ENCODE measurements at regions not wholly inside any gene's neighbourhood (a gene's known extent, or its start where the extent isn't known, plus 50 kb on each side); places are given as distances from the start of the nearest gene placed in this dataset.

DNA sequence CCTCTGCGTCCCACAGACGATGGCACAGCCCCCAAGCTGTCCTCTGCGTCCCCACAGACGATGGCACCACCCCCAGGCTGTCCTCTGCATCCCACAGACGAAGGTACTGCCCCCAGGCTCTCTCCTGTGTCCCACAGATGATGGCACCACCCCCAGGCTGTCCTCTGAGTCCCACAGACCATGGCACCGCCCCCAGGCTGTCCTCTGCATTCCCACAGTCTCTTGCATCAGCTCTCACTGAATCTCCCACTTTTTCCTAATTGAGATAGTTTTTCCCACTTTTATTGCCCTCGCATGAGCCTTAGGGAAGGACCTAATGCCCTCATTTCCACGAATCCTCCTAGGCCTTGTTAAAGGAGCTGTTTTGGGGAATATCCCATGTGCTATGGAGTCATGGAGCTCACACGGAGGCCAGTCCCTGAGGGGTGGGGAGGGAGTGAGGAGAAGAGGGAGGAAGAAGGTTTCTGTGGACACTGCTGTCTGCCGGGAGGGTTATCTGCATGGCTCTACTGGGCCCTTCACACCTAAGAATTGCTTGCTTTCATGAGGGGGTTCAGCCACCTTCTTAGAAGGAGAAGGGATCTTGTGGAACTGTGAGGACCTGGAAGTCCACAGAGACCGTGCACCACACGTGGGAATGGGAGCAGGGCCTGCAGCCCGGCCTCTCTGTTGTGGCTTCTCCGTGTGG, 58.2 kb upstream of the PTCH1 start:
- TF ChIP-seq, protein P1, sequence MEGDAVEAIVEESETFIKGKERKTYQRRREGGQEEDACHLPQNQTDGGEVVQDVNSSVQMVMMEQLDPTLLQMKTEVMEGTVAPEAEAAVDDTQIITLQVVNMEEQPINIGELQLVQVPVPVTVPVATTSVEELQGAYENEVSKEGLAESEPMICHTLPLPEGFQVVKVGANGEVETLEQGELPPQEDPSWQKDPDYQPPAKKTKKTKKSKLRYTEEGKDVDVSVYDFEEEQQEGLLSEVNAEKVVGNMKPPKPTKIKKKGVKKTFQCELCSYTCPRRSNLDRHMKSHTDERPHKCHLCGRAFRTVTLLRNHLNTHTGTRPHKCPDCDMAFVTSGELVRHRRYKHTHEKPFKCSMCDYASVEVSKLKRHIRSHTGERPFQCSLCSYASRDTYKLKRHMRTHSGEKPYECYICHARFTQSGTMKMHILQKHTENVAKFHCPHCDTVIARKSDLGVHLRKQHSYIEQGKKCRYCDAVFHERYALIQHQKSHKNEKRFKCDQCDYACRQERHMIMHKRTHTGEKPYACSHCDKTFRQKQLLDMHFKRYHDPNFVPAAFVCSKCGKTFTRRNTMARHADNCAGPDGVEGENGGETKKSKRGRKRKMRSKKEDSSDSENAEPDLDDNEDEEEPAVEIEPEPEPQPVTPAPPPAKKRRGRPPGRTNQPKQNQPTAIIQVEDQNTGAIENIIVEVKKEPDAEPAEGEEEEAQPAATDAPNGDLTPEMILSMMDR (IDR thresholded peaks at IDR 0.05 in 4 of 5, conservative IDR thresholded peaks at IDR 0.05 in 1 of 5): no peak
- TF ChIP-seq POLR2A (IDR thresholded peaks at IDR 0.05): no peak

Measured in gastrocnemius medialis (tissue), 4 donors.